SK-N-SH (cell line): ENCODE measurements at regions not wholly inside any gene's neighbourhood (a gene's known extent, or its start where the extent isn't known, plus 50 kb on each side); places are given as distances from the start of the nearest gene placed in this dataset.

ENCODE experiments used
- CTCF ChIA-PET: fragments of 300-600, 350-600 bp; formaldehyde crosslinking; extraction: SDS; loops from one replicate; lab custom pipeline; 2021; lab: Yijun Ruan, JAX
- POLR2A ChIA-PET: fragments of 350-600 bp; sonication (Branson Sonifier 250); formaldehyde crosslinking; extraction: SDS; loops from one replicate; lab custom pipeline; 2020; ENCODE audit warnings: antibody characterized with exemption, inconsistent platforms; lab: Yijun Ruan, JAX
- DNase-seq: peaks from one replicate; pipeline ENCODE4 v3.0.0; 2012
- H2AFZ ChIP-seq: fragments of 200-600 bp; sonication (generic); 2 replicates; pipeline ENCODE4 v1.8.1; 2016; ENCODE audit warnings: antibody characterized with exemption, mild to moderate bottlenecking, low read depth
- H3F3A ChIP-seq: fragments of 200-600 bp; sonication (generic); replicated peaks from 2 replicates; pipeline ENCODE3; 2016; ENCODE audit warnings: antibody characterized with exemption, mild to moderate bottlenecking; ENCODE audit not compliant: insufficient read depth
- H3K27ac ChIP-seq, 2 experiments: fragments of 200-500 bp in 1 of 2; fragments of 200-600 bp in 1 of 2; sonication (Bioruptor generic) in 1 of 2; sonication (generic), shearing (Covaris generic) in 1 of 2; 2 replicates each; pipeline versions ENCODE4 v1.5.1 to v1.6.1; 2014 to 2016; ENCODE audit warnings: low read depth in 2 of 2, inconsistent platforms in 1 of 2, low read length in 1 of 2, mild to moderate bottlenecking in 1 of 2, mixed read lengths in 1 of 2
- H3K27me3 ChIP-seq: fragments of 200-600 bp; sonication (generic), shearing (Covaris generic); 2 replicates; pipeline ENCODE4 v1.6.1; 2016; ENCODE audit warnings: mixed run types; ENCODE audit not compliant: insufficient read depth
- H3K36me3 ChIP-seq, 2 experiments: fragments of 200-500 bp in 1 of 2; fragments of 200-600 bp in 1 of 2; sonication (Bioruptor generic) in 1 of 2; sonication (generic) in 1 of 2; replicated peaks in 1 of 2; 2 replicates each; pipeline versions ENCODE3 to v1.5.1; 2014 to 2016; ENCODE audit warnings: low read length in 1 of 2, mild to moderate bottlenecking in 1 of 2; ENCODE audit not compliant: insufficient read depth in 2 of 2, control insufficient read depth in 1 of 2
- H3K4me1 ChIP-seq, 2 experiments: fragments of 200-500 bp in 1 of 2; fragments of 200-600 bp in 1 of 2; sonication (Bioruptor generic) in 1 of 2; sonication (generic), shearing (Covaris generic) in 1 of 2; 2 replicates each; pipeline versions ENCODE4 v1.5.1 to v1.6.1; 2014 to 2016; ENCODE audit warnings: low read depth in 1 of 2, low read length in 1 of 2, mixed run types in 1 of 2; ENCODE audit not compliant: insufficient read depth in 2 of 2, control insufficient read depth in 1 of 2
- H3K4me2 ChIP-seq: fragments of 200-600 bp; sonication (generic), shearing (Covaris generic); 2 replicates; pipeline ENCODE4 v1.6.1; 2017; ENCODE audit warnings: mixed run types
- H3K4me3 ChIP-seq, 2 experiments: fragments of 200-500 bp in 1 of 2; fragments of 200-600 bp in 1 of 2; sonication (Bioruptor generic) in 1 of 2; sonication (generic), shearing (Covaris generic) in 1 of 2; 2 replicates each; pipeline versions ENCODE4 v1.5.1 to v1.8.1; 2014 to 2016; ENCODE audit warnings: low read depth in 2 of 2, inconsistent platforms in 1 of 2, low read length in 1 of 2, mild to moderate bottlenecking in 1 of 2, mixed read lengths in 1 of 2, moderate library complexity in 1 of 2
- H3K79me2 ChIP-seq: fragments of 200-600 bp; sonication (generic); 2 replicates; pipeline ENCODE4 v1.8.1; 2017; ENCODE audit warnings: mild to moderate bottlenecking; ENCODE audit not compliant: insufficient read depth
- H3K9ac ChIP-seq: fragments of 200-600 bp; sonication (generic); 2 replicates; pipeline ENCODE4 v1.6.1; 2017; ENCODE audit warnings: mixed run types
- H3K9me2 ChIP-seq: fragments of 200-600 bp; sonication (generic); 2 replicates; pipeline ENCODE4 v1.6.1; 2017; ENCODE audit warnings: mixed run types
- H3K9me3 ChIP-seq: fragments of 200-600 bp; sonication (generic); 2 replicates; pipeline ENCODE4 v1.6.1; 2017; ENCODE audit warnings: mixed run types, mild to moderate bottlenecking, moderate library complexity
- H4K20me1 ChIP-seq: fragments of 200-600 bp; sonication (generic); 2 replicates; pipeline ENCODE4 v1.6.1; 2017; ENCODE audit warnings: mild to moderate bottlenecking, mixed run types; ENCODE audit not compliant: insufficient read depth
- CHD2 ChIP-seq: fragments of 150-350 bp; IDR thresholded peaks from 2 replicates; pipeline ENCODE4 v1.6.1; 2018; ENCODE audit warnings: low read length; ENCODE audit not compliant: partially characterized antibody
- EP300 ChIP-seq, 2 experiments: IDR thresholded peaks; 2 replicates each; pipeline versions ENCODE4 v1.4.0 to v1.6.1; 2012; ENCODE audit warnings: borderline replicate concordance in 1 of 2, low read depth in 1 of 2, low read length in 1 of 2
- EZH2phosphoT487 ChIP-seq: fragments of 200-600 bp; sonication (generic); IDR thresholded peaks from 2 replicates; pipeline ENCODE4 v1.6.1; 2017; ENCODE audit warnings: low read depth, mixed run types, mild to moderate bottlenecking, antibody characterized with exemption, moderate library complexity, borderline replicate concordance
- FOSL2 ChIP-seq: IDR thresholded peaks from 2 replicates; pipeline ENCODE4 v1.4.0; 2012; ENCODE audit warnings: low read depth, mild to moderate bottlenecking, moderate library complexity, borderline replicate concordance
- GABPA ChIP-seq: IDR thresholded peaks from 2 replicates; pipeline ENCODE4 v1.4.0; 2012; ENCODE audit warnings: low read depth, mild to moderate bottlenecking
- GATA2 ChIP-seq: sonication (generic); formaldehyde crosslinking; IDR thresholded peaks from 2 replicates; pipeline ENCODE4 v1.5.0; 2020; ENCODE audit warnings: mild to moderate bottlenecking, missing genetic modification reagents
- MEF2A ChIP-seq: IDR thresholded peaks from 2 replicates; pipeline ENCODE4 v1.4.0; 2012; ENCODE audit warnings: low read depth, borderline replicate concordance
- POLR2AphosphoS5 ChIP-seq: IDR thresholded peaks from 2 replicates; pipeline ENCODE4 v1.6.1; 2012; ENCODE audit warnings: low read depth, low read length
- RCOR1 ChIP-seq: fragments of 150-350 bp; IDR thresholded peaks from 2 replicates; pipeline ENCODE4 v1.6.1; 2017; ENCODE audit warnings: antibody characterized with exemption, low read length
- SMC3 ChIP-seq: IDR thresholded peaks from 2 replicates; pipeline ENCODE4 v1.6.1; 2012; ENCODE audit warnings: low read depth, low read length, improper control_type of control experiment
- TAF1 ChIP-seq: IDR thresholded peaks from 2 replicates; pipeline ENCODE4 v1.6.1; 2012; ENCODE audit warnings: low read depth, mild to moderate bottlenecking, low read length, moderate library complexity, borderline replicate concordance
- TEAD4 ChIP-seq: IDR thresholded peaks from 2 replicates; pipeline ENCODE4 v1.4.0; 2012; ENCODE audit warnings: mild to moderate bottlenecking, borderline replicate concordance; ENCODE audit not compliant: insufficient read depth
- ZBTB33 ChIP-seq: IDR thresholded peaks from 2 replicates; pipeline ENCODE4 v1.4.0; 2012; ENCODE audit warnings: low read depth, borderline replicate concordance
- WGBS: methylation state at CpG from one replicate; pipeline ENCODE4 v1.1.6; 2017; ENCODE audit warnings: low lambda C conversion rate; 5-methylcytosine and 5-hydroxymethylcytosine counted together
- TF ChIP-seq, protein P1 (sequence below): IDR thresholded peaks from 2 replicates; pipeline ENCODE4 v1.6.1; 2012; ENCODE audit warnings: mild to moderate bottlenecking, low read depth, low read length, moderate library complexity

DNA sequence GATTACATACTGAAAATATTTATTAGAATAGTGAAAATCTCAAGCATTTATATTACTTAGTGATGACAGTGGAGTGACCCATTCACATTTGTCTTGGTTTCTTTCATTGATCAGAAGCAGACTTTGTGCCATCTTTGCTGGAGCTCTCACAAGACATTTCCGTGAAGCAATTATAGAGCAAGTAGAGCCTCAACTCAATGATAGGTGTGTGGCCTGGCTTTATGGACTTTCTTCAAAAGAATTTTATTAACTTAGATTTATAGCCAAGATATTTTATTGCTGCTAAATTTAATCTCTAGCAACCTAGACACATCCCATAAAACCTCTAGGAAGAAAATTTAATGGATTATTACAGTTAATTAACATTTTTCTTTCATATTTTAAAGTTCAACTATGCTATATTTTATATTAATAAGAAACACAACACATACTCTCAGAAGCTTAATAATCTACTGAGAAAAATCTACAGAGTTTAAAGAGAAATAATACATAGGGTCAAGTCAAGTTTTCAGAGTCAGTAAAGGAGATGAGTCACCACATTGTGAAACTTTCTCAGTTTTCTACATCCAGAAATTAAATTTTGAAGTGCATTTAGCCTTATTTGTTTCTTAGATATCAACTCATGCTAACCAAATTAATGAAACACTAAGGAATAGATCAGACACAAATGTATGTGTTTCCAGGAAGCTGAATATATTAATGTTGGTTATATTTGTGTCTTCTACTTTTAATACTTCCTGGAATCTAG lies 160.5 kb downstream of the LACC1 start:
- H3K27ac ChIP-seq = peak overlapping the region; percentile 30 to 48
- POLR2A ChIA-PET = no interaction called here
- peak; percentile 30; the same call in 1 of the 2 replicates for TF ChIP-seq FOSL2
- TF ChIP-seq CHD2 = no peak

GRCh38 chr13:44040818-44041100 lies 161.1 kb downstream of the LACC1 start:
- POLR2A ChIA-PET = no interaction called here
- H3K9ac ChIP-seq = no peak overlapping the region
- no peaks in the 10 kb centered on the region for H3K9me3 ChIP-seq
- peaks cover 4% of the 10 kb centered on the region for H3F3A ChIP-seq
- no peak overlapping the region for H3K4me3 ChIP-seq
- TF ChIP-seq EP300 (IDR thresholded peaks at IDR 0.05; ENCODE audit: borderline replicate concordance in 1 of 2, low read depth in 1 of 2, low read length in 1 of 2) (no peak), GATA2 (CRISPR knock-in tag) (no peak), MEF2A (no peak), POLR2AphosphoS5 (no peak), EZH2phosphoT487 (no peak), GABPA (no peak), TAF1 (no peak), TEAD4 (no peak), SMC3 (no peak), RCOR1 (no peak), ZBTB33 (no peak)
- TF ChIP-seq, protein P1, sequence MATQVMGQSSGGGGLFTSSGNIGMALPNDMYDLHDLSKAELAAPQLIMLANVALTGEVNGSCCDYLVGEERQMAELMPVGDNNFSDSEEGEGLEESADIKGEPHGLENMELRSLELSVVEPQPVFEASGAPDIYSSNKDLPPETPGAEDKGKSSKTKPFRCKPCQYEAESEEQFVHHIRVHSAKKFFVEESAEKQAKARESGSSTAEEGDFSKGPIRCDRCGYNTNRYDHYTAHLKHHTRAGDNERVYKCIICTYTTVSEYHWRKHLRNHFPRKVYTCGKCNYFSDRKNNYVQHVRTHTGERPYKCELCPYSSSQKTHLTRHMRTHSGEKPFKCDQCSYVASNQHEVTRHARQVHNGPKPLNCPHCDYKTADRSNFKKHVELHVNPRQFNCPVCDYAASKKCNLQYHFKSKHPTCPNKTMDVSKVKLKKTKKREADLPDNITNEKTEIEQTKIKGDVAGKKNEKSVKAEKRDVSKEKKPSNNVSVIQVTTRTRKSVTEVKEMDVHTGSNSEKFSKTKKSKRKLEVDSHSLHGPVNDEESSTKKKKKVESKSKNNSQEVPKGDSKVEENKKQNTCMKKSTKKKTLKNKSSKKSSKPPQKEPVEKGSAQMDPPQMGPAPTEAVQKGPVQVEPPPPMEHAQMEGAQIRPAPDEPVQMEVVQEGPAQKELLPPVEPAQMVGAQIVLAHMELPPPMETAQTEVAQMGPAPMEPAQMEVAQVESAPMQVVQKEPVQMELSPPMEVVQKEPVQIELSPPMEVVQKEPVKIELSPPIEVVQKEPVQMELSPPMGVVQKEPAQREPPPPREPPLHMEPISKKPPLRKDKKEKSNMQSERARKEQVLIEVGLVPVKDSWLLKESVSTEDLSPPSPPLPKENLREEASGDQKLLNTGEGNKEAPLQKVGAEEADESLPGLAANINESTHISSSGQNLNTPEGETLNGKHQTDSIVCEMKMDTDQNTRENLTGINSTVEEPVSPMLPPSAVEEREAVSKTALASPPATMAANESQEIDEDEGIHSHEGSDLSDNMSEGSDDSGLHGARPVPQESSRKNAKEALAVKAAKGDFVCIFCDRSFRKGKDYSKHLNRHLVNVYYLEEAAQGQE = no peak
- H3K27me3 ChIP-seq = no peaks in the 10 kb centered on the region
- no peak for DNase-seq
- no peaks in the 10 kb centered on the region for H3K9me2 ChIP-seq
- peak overlapping the region; percentile 39 to 48; a peak in 3 of 4 replicates for H3K27ac ChIP-seq
- no peak overlapping the region for H3K4me2 ChIP-seq
- no peaks in the 10 kb centered on the region for H3K36me3 ChIP-seq
- CTCF ChIA-PET = interaction anchor here (1.0 kb wide), 1 partner anchor 398 kb away, joined by 3 read pairs; no protein-coding TSS in a partner anchor
- H2AFZ ChIP-seq = 0 out of 2 replicates have a peak overlapping the region, but pooled peaks have one; percentile 7
- peaks cover 0 to 6% of the 10 kb centered on the region in 2 experiments; a peak in 2 of 4 replicates for H3K4me1 ChIP-seq
- H4K20me1 ChIP-seq = no peaks in the 10 kb centered on the region
- no peaks in the 10 kb centered on the region for H3K79me2 ChIP-seq

More for the DNA sequence above, 160.5 kb downstream of the LACC1 start:
- no peaks in the 10 kb centered on the region for H3K9me2 ChIP-seq
- H3K4me2 ChIP-seq = no peak overlapping the region
- 59% methylated on average over 1 of the region's 1 CpG for WGBS
- H3K4me3 ChIP-seq = no peak overlapping the region
- DNase-seq = no peak
- H4K20me1 ChIP-seq = no peaks in the 10 kb centered on the region
- no peaks in the 10 kb centered on the region for H3K79me2 ChIP-seq
- H3K36me3 ChIP-seq = no peaks in the 10 kb centered on the region
- 0 out of 2 replicates have a peak overlapping the region, but pooled peaks have one; percentile 7 for H2AFZ ChIP-seq
- H3F3A ChIP-seq = peaks cover 4% of the 10 kb centered on the region
- H3K4me1 ChIP-seq = peaks cover 0 to 2% of the 10 kb centered on the region in 2 experiments; a peak in 2 of 4 replicates
- no peaks in the 10 kb centered on the region for H3K27me3 ChIP-seq
- H3K9me3 ChIP-seq = no peaks in the 10 kb centered on the region
- no peak overlapping the region for H3K9ac ChIP-seq
- CTCF ChIA-PET = no interaction called here
